ENCODE measurements at regions not wholly inside any gene's neighbourhood (a gene's known extent, or its start where the extent isn't known, plus 50 kb on each side); places are given as distances from the start of the nearest gene placed in this dataset.

- no peak for TF ChIP-seq CTCF (conservative IDR thresholded peaks at IDR 0.05)
- TF ChIP-seq ZFX (IDR thresholded peaks at IDR 0.05) = no peak
These were observed 117.7 kb upstream of the ZNF507 start for GRCh38 chr19:32227561-32228165.

All from C4-2B (cell line).